ENCODE measurements at regions not wholly inside any gene's neighbourhood (a gene's known extent, or its start where the extent isn't known, plus 50 kb on each side); places are given as distances from the start of the nearest gene placed in this dataset.

DNA sequence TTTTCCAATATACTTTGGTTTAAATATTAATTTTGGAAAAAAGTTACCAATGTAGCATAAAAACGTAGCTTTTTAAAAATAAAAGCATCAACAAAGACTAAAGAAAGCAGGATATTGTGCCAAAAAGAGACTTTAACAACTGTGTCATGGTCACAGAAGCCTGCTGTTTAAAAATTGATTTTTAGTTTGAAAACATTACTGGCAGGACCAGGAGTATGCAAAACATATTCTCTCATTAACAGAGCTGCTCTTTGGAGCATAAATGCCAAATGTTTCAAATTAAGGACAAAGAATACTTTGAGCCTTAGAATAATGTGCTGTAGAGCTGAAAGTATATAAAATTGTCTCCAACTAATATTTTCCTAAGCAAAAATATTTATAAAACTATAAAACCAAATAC, 279.0 kb downstream of the ARAP2 start:
- no peak for TF ChIP-seq EP300 (IDR thresholded peaks at IDR 0.05)
- TF ChIP-seq POLR2A (IDR thresholded peaks at IDR 0.05; ENCODE audit: low read depth), result no peak
- TF ChIP-seq POLR2AphosphoS5 (IDR thresholded peaks at IDR 0.05), result no peak
- TF ChIP-seq, protein P1, sequence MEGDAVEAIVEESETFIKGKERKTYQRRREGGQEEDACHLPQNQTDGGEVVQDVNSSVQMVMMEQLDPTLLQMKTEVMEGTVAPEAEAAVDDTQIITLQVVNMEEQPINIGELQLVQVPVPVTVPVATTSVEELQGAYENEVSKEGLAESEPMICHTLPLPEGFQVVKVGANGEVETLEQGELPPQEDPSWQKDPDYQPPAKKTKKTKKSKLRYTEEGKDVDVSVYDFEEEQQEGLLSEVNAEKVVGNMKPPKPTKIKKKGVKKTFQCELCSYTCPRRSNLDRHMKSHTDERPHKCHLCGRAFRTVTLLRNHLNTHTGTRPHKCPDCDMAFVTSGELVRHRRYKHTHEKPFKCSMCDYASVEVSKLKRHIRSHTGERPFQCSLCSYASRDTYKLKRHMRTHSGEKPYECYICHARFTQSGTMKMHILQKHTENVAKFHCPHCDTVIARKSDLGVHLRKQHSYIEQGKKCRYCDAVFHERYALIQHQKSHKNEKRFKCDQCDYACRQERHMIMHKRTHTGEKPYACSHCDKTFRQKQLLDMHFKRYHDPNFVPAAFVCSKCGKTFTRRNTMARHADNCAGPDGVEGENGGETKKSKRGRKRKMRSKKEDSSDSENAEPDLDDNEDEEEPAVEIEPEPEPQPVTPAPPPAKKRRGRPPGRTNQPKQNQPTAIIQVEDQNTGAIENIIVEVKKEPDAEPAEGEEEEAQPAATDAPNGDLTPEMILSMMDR (IDR thresholded peaks at IDR 0.05), result no peak
- H3K4me1 ChIP-seq, result no peaks in the 10 kb centered on the region
- H3K27me3 ChIP-seq, result no peaks in the 10 kb centered on the region
- no peaks in the 10 kb centered on the region for H3K36me3 ChIP-seq
- intact Hi-C loops (cut with DNase I), result no loop called here
- no peak for DNase-seq (ENCODE audit: extremely low spot score)
- no peak overlapping the region for H3K27ac ChIP-seq (replicated peaks in 1 of 4)
- H3K4me3 ChIP-seq, result no peak overlapping the region
- H3K9me3 ChIP-seq, result no peaks in the 10 kb centered on the region
- WGBS, result 49% methylated on average over 1 of the region's 1 CpG

DNA sequence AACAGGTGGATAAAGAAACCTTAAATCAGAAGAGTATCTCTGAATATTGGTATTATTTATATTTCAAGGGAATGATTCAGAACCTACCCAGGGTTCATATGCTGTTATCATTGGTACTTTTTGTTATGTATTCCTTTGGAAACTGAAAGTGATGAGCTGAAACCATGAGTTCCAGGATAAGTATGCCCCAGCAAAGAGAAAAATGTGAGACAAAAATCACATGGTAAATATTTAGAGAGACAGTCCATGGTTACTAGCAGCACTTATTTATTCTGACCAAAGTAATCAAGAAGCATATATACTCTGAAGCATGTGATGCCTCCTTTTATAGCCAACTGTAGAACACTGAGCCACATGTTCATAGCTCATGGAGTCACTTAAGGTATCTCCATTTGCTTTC, 277.7 kb downstream of the ARAP2 start:
- no peaks in the 10 kb centered on the region for H3K27me3 ChIP-seq
- H3K4me3 ChIP-seq, result no peak overlapping the region
- TF ChIP-seq, protein P1 (IDR thresholded peaks at IDR 0.05), result no peak
- TF ChIP-seq EP300 (IDR thresholded peaks at IDR 0.05), result no peak
- TF ChIP-seq POLR2AphosphoS5 (IDR thresholded peaks at IDR 0.05), result no peak
- H3K9me3 ChIP-seq, result no peaks in the 10 kb centered on the region
- H3K27ac ChIP-seq (replicated peaks in 1 of 4), result no peak overlapping the region
- no peaks in the 10 kb centered on the region for H3K4me1 ChIP-seq
- intact Hi-C loops (cut with DNase I), result no loop called here
- no peak for DNase-seq (ENCODE audit: extremely low spot score)
- H3K36me3 ChIP-seq, result no peaks in the 10 kb centered on the region

DNA sequence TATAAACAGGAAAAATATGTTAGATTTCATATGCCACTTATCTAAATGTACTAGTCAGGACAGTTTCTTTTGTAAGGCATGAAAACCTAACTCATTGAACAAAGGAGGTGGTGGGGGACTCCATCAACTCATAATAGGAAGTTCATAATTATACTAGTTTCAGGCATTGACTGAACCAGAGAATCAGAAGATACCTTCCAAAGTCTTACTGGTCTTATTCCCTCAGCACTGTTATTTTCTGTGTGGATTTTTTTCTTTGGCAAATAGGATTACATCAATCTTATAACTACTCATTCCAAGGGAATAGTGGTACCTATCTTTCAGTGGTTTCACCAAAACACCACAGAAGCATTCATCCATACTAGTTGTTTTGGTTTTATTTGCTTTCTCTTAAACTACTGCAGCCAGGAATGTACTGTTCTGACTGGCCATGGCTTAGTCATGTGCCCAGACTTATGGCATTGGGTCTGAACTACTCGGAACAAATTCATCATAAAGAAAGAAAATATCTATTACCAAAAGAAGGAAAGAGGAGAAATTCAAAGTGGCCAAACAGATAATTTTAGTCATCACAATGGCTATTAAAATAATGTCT, 273.9 kb downstream of the ARAP2 start:
- no peaks in the 10 kb centered on the region for H3K4me1 ChIP-seq

DNA sequence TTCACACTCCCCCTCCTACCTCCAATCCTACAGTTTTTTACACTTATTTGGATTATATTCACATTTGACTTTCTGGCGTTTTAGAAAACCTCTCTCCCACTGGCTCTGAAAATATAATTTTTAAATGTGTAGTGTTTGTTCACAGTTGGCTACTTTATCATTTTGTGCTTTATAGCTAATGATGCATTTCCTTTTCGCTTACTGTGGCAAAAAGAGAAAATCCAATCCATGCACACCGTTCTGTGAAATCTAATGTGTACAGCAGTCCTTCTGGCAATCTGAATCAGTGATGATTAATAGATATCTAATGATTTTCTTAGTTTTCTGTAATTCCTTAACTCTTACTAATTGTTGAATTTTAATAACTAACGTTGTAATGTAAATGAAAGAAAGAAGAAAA, 271.5 kb downstream of the ARAP2 start:
- Histone ChIP-seq H3K9me3 (no peaks in the 10 kb centered on the region), H3K4me3 (no peak overlapping the region), H3K36me3 (no peaks in the 10 kb centered on the region), H3K4me1 (no peaks in the 10 kb centered on the region), H3K27ac (replicated peaks in 1 of 4) (no peak overlapping the region), H3K27me3 (no peaks in the 10 kb centered on the region)
- intact Hi-C loops (cut with DNase I), result no loop called here
- DNase-seq (ENCODE audit: extremely low spot score), result no peak
- TF ChIP-seq POLR2A (IDR thresholded peaks at IDR 0.05; ENCODE audit: low read depth) (no peak), EP300 (IDR thresholded peaks at IDR 0.05) (no peak), POLR2AphosphoS5 (IDR thresholded peaks at IDR 0.05) (no peak)
- TF ChIP-seq, protein P1 (IDR thresholded peaks at IDR 0.05), result no peak
- WGBS, result 36% methylated on average over 4 of the region's 4 CpGs

More for the DNA sequence above, 273.9 kb downstream of the ARAP2 start:
- WGBS, result 86% methylated on average over 1 of the region's 1 CpG
- Histone ChIP-seq H3K36me3 (no peaks in the 10 kb centered on the region), H3K4me3 (no peak overlapping the region), H3K27me3 (no peaks in the 10 kb centered on the region), H3K9me3 (no peaks in the 10 kb centered on the region), H3K27ac (replicated peaks in 1 of 4) (no peak overlapping the region)
- TF ChIP-seq EP300 (IDR thresholded peaks at IDR 0.05) (no peak), POLR2A (IDR thresholded peaks at IDR 0.05; ENCODE audit: low read depth) (no peak), POLR2AphosphoS5 (IDR thresholded peaks at IDR 0.05) (no peak)
- TF ChIP-seq, protein P1 (IDR thresholded peaks at IDR 0.05), result no peak
- no peak for DNase-seq (ENCODE audit: extremely low spot score)
- intact Hi-C loops (cut with DNase I), result no loop called here
